GM10266 (cell line): ENCODE measurements at regions not wholly inside any gene's neighbourhood (a gene's known extent, or its start where the extent isn't known, plus 50 kb on each side); places are given as distances from the start of the nearest gene placed in this dataset.
A peak's percentile ranks its signal among the peaks of the same experiment; 100 is the strongest.

Experiments
- DNase-seq: peaks from one replicate; pipeline ENCODE4 v3.0.0; 2012; ENCODE audit errors: extremely low spot score
- TF ChIP-seq, protein P1 (sequence below): IDR thresholded peaks from 2 replicates; pipeline ENCODE4 v1.5.1; 2012; ENCODE audit warnings: mild to moderate bottlenecking, low read depth; ENCODE audit not compliant: control insufficient read depth, insufficient read depth; ENCODE audit errors: missing control alignments

DNA sequence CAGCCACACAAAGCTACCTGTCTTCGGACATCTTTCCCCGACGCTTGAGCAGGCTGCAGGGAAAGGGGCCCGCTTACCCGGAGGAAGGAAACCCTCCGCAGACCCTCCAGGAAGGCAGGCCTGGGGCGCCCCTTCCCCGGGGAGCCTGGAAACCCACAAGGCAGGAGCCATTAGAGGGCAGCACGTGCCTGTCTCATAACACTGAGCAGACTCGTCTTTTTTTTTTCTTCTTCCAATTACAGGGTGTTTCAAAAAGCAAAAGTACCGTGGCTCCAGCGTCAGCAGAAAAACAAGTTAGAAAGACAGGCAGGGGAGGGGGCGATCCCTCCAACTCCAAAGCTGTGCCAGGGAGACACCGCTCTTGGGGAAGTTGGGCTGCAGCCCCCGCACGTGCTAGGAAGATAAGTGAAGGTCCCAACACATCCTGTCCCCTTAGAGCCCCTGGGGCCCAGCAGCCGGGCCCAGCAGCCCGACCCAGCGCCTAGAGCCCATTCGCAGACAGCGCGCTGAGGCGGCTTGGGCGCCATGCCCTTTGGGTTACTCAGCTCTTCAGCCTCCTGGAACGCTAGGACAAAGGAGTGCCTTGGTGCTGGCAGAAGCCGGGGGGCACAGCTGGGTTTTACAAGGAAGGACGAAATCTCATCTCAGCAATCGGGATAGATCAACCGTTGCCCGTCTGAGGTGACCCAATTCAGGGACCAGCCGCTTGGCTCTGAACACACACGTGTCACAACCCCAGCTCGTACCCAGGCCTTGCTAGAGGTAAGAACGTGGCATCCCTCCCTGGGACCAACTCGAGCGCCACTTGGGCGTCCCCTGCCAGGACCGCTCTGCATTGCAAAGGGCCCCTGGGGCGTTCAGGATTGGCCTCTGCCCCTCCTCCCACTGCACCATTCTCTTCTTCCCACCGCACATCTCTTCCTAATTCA, 136.3 kb downstream of the LY86 start:
- TF ChIP-seq, protein P1, sequence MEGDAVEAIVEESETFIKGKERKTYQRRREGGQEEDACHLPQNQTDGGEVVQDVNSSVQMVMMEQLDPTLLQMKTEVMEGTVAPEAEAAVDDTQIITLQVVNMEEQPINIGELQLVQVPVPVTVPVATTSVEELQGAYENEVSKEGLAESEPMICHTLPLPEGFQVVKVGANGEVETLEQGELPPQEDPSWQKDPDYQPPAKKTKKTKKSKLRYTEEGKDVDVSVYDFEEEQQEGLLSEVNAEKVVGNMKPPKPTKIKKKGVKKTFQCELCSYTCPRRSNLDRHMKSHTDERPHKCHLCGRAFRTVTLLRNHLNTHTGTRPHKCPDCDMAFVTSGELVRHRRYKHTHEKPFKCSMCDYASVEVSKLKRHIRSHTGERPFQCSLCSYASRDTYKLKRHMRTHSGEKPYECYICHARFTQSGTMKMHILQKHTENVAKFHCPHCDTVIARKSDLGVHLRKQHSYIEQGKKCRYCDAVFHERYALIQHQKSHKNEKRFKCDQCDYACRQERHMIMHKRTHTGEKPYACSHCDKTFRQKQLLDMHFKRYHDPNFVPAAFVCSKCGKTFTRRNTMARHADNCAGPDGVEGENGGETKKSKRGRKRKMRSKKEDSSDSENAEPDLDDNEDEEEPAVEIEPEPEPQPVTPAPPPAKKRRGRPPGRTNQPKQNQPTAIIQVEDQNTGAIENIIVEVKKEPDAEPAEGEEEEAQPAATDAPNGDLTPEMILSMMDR = peak; percentile 66
- peak; percentile 79 for DNase-seq

DNA sequence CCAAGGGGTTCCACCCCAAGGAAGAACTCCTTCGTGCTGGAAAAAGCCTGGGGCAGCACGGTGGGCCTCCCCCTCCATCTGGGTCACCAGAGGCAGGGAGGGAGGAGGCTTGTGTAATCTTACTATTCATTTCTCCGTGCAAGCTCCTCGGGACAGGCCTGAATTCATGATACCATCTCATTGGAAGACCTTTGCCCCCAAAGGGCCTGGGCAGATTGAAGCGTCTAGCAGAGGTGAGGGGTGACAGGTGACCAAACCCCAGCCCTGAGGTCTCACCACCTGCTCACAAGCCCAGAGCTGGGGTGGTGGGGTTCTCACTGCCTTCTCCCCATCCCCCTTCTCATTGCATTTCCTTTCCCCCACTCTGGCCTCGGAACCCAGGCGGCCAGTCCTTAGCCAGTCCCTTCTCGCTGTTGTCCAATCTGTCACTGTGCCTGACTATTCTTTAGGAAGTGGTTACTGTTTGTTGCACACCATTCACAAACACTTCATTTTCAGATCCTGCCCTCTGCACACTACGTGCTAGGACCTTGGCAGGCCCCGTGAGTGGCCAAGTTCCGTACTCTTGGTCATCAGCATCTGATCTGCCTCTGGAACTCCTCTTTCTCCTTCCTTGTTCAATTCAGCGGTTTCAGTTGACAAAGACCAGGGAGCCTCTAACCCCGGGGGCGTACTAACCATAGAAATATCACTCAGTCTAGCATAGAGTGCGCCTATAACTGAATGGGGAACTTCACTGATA, 137.1 kb downstream of the LY86 start:
- no peak for DNase-seq

DNA sequence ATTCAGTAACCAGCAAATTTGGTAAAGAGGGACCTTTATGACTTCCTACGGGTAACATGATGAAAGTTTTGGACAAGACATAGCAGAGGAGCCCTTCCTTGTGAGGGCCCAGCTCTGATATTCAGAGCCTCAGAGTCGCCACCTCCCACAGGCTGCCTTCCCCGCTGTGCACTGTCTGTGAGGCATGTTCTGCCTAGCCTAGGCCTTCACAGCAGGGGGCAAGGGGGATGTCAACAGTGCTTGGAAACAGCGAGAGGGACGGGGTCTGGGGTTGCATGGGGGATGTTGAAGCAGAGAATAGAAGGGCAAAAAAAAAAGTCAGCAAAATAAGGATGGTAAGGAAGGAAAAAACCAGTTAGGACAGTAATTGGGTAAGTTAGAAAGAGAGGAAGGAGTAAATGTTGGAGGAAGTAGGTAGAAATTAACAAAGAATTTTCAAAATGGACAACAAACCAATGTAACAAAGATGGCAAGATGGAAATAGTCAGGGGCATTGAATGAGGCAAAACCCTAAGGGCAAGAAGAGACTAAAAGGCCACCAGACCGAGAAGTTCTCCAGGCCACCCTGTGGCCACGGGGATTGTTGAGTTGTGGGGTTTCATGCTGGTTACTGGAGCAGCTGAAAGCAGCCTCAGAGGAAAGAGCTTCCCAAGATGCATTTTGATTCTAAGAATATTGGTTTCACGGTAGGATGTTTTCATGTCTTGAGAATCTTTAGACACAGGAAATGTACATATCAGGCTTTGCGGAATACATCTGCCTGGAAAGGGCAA, 139.8 kb downstream of the LY86 start:
- TF ChIP-seq, protein P1 = no peak
- DNase-seq = no peak

More for the DNA sequence above, 137.1 kb downstream of the LY86 start:
- TF ChIP-seq, protein P1 = no peak

DNA sequence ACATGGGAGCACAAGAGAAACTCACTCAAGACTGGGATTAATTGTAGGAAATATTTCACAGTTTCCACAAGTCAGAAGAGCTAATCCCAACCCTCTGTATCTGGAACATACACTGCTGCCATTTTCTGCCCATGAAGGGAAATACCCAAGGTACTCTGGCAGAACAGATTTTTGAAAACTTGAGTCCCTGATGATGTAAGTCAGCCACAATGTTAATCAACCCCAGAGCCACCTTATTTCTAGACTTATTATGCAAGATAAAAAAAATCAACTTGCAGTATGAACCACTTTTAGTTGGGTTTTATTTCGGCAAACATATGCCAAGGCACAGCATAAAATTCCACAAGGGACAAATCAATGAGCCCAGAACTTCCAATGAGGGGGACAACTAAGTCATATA, 141.5 kb downstream of the LY86 start:
- DNase-seq = no peak
- TF ChIP-seq, protein P1 = no peak

DNA sequence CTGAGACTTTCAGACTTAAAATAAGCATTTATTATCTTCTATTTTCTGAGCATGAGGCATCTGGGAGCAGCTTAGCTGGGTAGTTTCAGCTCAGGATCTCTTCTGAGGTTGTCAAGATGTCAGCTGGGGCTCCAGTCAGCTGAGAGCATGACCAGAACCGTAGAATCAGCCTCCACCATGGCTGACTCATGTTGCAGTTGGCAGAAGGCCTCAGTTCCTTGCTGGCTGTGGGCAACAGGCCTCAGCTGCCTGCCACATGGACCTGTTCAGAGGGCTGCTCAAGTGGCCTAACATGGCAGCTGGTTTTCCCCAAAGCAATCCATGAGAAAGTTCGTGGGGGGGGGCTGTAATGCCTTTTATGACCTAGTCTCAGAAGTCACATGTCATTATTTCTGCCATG, 142.3 kb downstream of the LY86 start:
- DNase-seq = no peak
- TF ChIP-seq, protein P1 = no peak

DNA sequence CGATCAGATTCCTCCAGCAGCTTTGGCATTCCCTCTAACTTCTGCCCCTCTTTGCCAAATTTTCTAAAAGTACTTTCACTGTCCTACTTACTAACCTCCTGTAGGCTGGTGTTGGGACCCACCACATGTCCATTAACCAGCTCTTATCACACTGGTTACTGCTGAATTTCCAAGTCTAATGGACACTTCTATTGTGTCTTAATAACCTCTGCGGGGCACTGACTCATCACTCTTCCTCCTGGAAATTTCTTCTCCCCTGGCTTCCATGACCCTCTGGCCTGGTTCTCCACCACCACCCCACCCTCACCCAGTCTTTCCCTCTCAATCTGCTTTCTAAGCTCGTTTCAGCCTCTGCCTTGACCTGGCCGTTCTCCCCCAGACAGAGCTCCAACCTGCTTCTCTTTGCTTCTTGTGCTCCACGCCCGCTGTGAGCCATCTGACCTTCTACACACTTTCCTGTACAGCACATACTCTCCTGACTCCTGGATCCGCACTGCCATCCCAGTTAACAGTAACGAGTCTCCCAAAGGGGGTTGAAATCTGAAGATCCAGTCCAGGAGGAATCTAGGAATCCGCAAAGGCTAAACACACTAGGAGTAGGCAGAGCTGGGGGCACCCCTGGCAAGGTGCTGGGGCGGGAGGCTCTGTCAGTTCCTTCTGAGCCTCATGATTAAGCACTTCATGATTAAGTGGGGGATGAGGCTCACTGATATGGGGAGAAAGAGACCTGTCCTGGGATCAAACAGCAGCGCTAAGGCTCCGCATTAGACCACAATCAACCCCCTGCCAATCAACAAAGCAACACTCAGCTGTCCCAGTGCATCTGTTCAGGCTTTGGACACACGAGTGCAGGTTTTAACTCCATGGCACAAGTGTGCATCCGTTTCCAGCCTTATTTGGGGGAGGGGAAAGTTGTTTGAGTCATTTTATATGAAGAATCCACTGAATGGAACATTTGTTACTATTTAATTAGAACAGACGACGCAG, 146.3 kb downstream of the LY86 start:
- DNase-seq = no peak
- TF ChIP-seq, protein P1 = no peak
